CD4-positive, alpha-beta T cell treated with Interleukin-6 for 4 hours (primary cell): ENCODE measurements at regions not wholly inside any gene's neighbourhood (a gene's known extent, or its start where the extent isn't known, plus 50 kb on each side); places are given as distances from the start of the nearest gene placed in this dataset.
"Not testable (repeated sequence)": the region's sequence is repeated elsewhere in the genome, so short reads cannot be mapped to it uniquely, and the experiment has no call there.

Experiments used
- DNase-seq: peaks from one replicate; pipeline ENCODE4 v3.0.0-alpha.2; 2020; ENCODE audit warnings: mixed read lengths

DNA sequence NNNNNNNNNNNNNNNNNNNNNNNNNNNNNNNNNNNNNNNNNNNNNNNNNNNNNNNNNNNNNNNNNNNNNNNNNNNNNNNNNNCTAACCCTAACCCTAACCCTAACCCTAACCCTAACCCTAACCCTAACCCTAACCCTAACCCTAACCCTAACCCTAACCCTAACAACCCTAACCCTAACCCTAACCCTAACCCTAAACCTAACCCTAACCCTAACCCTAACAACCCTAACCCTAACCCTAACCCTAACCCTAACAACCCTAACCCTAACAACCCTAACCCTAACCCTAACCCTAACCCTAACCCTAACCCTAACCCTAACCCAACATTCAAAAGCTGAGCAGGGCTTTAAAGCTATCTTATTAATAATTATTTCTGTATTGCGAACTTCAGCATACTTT is 182.5 kb upstream of the FAM20C start:
- DNase-seq: not testable (repeated sequence)

DNA sequence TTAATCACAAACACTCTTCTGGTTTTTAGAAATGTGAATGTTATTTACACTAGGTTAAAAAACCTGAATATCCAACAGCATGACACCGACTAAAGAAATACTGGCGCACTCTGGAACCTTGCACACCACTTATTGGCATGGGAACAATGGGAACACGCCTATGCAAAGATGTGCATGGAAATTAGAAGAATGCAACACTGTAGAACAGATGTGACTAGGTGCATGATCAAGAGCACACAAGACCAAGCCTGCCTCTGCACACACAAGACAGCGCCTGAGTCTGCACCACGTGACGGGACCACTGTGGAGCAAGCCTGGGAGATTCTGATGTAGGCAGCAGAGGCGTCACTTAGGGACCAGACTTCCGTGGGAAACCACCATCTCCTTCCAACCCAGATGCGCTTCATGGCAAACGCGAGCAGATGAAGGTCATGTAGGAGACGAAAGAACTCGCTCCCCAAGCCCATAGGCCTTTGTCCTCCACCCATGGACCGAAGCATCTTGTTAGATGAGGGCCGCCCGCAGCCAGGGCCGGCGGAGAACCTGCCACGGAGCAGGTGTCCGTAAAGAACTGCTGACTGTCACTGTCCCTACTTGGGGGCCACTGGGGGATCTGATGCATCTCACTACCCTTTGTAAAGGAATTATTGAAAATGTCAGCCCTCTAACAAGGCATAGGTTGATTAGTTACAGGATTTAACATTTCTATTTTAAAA is 159.6 kb upstream of the FAM20C start:
- DNase-seq: not testable (repeated sequence)

DNA sequence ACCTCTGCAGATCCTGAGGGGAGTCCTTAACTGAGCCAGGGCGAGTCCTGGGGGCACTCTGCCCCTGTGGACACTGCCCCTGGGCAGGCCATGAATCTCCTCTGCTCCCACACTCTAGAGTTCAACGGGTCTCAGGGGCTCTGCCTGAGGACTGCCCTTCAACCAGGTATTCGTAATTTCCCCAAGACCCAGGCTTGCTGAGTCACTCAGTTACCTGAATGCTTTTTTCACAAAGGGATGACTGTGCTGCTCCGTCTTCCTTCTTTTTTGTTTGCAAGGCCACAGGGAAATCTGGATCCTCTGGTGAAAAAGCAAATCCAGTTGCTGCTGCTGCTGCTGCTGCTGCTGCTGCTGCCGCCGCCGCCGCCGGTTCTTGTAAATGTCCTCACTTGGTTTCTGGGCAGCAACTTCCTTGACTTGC is 157.2 kb upstream of the FAM20C start:
- not testable (repeated sequence) for DNase-seq

DNA sequence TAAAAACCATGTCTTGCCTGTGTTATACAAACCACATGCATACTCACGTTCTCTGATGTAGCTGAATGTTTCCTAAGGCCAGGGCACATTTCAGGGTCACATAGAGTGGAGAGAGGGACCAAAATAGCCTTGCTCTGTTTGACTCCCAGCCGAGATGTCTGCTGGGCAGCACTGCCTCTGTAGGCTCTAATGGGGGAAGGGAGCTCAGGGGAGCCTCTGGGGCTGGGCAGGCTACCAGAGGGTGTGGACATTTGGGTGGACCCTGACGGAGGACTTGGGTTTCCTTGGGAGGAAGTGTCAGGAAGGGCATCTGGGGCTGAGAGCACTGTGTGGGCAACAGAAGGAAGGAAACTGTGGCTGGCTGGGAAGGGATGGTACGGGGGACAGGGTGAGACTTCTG is 155.8 kb upstream of the FAM20C start:
- DNase-seq: not testable (repeated sequence)

DNA sequence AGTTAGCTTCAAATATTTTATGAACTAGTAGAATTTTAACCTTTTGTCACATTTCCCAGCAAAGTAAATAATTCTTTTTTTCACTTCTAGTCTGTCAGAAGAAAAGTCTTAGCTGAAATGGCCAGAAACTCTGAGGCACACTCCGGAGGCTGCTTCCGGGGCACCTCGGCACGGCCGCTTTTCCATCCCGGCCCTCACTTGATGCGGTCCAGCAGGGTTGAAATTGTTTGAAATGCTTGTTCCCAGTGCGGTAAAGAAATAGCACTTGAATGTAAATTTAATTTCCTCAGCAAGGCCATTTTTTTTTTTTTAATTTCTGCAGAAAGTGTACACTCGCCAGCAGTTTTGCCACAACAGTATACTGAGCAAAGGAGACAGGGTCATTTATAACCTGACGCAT is 154.7 kb upstream of the FAM20C start:
- DNase-seq: not testable (repeated sequence)

DNA sequence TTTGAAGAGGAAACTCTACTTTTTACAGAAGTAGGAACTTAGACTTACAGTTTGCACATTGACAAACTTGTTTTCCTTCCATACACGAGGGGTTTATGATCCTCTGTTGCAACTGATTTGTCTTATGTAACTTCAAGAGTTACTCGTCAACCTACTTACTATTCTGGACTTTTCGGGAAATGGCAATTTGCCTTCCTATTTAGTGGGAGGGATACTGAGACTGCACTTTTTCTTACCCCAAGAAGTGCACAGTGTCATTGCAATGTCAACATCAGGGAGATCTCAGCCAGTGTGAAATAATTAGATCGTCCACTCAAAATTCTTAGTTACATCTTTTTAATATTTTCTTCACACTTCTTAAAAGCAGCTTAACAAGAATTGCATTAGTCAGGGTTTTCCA is 153.9 kb upstream of the FAM20C start:
- DNase-seq: not testable (repeated sequence)

DNA sequence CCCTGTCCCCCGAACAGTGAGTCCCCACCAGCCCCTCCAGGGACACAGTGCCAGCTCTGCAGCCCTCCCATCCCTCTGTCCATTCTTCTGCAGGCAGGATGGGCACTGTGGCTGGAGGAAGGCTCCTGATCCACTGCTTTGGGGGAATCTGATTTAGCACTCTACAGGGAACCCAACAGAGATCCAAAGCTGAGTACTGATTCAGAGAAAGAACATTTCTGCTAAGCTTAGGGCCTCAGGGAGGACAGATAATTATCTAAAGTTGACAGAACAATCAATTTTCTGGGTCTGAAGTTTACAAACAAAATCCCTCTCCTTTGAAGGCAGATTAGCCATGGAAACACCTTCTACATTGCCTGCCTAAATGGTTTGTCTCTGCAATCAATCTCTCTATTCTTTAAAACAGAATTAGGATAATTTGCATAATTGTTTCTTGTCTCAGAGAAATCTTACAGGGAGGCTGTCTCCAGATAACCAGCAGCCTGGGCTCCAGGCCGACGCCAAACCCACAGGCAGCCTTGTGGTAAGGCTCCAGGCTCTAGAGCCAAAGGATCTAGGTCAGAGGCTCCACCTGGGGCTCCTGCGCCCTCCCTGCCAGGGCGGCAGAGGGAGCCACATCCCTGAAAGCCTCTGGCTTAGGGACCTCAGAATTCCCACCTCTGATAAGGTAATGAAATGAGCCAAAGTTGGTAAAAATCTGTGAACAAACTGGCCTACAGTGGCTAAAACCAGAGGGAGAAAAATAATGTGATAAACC is 152.2 kb upstream of the FAM20C start:
- not testable (repeated sequence) for DNase-seq

DNA sequence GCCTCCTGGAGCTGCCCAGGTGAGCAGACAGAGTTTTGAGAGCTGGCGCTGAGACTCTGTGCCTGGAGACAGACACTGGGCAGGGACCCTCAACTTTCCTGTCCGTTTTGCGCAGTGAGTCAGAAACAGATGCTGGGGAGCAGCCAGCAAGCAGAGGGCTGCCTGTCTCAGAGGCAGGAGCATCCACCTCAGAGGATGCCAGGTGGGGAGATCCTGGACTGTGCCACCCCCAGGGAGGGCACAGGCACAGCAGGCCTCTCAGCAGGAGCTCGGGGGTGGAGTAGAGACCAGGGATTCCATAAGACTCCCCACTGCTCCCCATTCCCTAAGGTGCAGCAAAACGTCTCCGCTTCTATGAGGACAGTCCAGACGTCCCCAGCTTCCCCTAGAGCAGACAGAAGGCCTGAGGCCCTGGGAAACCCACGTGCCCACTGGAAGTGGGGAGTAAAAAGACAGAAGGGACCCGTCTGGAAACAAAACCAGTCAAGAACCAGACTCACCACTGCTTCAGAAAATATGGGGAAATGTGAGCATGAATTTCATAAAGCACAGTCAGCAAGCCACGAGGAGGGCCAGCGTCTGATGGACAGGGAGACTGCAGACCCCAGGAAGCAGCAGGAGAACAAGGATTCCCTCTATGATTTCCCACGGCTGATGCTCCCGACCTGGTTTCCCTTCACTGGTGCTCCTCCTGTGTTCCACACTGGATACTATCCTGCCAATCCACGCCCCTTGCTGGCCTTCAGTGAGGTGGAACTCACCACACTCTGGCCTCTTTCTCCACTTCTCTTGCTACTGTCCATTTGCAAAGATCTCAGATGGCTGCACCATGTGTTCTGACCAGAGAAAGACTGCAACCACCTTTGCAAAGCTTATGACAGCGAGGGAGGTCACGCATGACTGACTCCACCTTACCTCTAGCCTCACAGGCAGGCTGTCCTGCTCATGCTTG is 151.3 kb upstream of the FAM20C start:
- no peak for DNase-seq

DNA sequence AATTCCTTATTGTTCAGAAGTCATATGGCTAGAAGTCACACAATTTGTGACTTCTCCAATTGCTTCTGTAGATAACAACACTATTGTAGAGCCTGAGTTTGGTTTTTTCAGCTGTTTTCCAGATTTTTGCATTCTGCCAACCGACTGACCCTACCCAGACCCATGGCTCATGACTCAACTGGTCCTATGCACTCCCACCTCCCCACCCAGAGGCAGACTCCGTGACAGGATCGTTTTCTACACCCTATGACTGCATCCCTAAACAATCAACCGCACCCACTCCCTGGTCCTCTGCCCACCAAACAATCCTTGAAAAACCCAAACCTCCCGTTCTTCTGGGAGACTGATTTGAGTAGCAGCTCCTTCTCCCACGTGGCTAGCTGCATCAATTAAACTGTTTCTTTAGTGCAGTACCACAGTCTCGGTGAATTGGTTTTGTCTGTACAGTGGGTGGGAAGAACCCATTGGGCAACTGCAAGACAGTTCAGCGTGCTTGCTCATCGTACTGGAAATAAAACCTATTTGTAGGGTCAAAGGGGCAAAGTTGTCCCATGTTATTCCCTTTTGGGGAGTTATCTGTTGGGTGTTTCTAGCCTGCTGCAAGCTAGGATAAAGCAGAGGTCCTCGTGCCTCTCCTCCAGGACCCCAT is 150.3 kb upstream of the FAM20C start:
- no peak for DNase-seq

DNA sequence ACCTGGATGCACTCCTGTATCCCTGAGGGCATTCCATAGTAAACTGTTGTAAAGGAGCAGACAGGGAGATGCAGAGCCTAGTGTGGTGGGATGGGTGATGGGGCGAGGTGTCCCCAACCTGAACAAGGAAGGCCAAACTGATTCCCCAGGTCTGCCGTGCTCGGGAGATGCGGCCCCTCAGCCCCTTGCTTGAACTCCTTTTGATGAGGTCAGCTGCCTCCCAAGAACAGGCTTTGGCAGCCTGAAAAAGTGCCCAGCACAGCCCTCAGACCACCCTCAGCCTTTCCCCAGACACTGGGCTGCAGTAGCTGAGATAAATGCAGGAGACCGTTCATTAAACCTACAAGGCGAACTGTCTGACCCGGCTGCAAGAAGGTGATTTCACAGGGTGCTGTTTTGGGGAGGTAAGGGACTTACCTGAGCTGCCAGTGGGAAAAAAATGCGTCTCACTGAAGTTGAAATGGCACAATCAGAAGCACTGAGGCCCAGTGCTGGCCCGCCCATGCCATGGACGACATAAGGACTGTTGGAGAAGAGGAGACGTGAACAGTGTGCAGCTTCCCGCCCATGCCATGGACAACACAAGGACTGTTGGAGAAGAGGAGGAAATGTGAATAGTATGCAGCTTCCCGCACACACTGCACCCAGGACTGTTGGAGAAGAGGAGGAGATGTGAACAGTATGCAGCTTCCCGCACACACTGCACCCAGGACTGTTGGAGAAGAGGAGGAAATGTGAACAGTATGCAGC is 148.4 kb upstream of the FAM20C start:
- no peak for DNase-seq

DNA sequence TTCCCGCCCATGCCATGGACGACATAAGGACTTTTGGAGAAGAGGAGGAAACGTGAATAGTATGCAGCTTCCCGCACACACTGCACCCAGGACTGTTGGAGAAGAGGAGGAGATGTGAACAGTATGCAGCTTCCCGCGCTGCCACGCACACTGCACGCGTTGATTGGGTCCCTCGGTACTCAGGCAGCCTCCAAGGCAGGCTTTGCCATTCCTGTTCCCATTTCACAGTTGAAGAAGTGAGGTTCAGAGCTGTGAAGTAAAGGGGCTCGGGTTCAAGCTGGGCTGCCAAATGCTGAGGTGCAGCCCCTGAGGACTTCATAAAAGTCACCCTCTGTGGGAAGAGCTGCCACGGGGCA is 147.9 kb upstream of the FAM20C start:
- no peak for DNase-seq

DNA sequence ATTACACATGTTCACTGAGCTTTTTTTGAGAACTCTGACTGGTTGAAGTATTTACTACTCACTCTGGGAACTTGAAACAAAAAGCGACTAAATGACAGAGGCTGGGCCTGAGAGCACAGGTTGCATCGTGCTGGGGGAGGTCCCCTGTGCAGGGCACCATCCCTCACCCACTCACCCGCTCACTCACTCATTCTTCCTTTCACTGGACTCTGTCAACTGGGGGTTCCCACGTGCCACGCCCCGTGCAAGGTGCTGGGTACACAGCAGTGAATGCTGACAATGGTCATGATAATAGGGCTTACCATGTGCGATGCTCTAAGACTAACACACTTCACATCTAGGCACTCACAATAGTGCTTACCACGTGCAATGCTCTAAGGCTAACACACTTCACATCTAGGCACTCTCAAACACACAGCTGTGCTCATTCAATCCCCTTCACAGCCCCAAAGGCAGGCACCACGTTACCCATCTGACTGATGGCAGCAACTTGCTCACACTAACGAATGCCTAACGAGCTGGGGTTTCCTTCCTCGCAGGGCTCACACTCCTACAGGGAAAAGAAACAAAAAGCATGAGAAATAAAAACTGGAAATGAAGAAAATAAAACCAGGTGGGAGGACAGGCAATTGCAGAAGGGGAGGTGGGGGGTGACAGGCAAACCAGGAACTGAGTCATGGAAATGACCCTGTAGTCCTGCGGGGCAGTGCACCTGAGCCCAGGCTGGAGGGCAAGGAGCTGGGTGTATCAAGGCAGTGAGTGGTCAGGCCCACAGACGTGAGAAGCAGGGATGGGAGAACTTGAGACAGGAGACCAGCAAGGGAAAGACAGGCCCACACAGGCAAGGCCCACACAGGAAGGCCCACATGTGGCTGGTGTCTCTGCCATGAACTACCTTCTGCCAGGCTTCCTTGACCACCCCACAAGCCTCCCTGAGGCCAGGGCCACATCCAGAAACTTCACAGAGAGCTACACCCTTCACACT is 147.0 kb upstream of the FAM20C start:
- no peak for DNase-seq

DNA sequence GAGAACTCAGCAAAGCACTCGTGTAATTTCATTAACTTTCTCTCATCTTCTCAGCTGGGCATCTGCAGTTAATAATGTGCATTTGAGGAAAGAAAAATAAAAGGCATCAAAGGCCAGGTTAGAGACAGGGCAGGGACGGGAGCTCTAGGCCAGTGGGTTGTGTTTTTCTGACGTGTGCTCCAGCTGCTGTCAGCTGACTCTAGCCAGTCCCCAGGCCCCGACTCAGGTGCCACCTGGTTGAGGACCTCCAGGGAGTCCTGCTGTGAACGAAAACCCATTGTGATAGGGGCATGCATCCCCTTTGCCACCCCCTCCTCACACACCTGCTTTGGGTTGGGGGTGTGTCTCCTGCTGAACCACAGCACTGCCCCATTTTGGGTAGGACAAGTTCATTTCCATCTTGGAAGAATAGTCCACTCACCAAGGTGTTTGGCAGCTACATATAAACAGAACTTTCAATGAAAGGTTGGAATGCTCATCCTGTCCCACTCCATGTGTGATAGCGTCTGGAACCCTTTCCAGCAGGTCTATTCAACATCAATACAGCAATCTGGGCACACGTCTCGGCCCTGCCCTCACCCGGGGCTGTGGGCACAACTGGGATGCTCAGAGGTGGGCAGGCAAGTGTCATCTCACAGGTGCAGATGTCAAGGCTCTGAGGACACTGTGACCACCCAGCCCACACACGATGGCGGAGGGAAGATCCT is 146.1 kb upstream of the FAM20C start:
- DNase-seq: no peak

DNA sequence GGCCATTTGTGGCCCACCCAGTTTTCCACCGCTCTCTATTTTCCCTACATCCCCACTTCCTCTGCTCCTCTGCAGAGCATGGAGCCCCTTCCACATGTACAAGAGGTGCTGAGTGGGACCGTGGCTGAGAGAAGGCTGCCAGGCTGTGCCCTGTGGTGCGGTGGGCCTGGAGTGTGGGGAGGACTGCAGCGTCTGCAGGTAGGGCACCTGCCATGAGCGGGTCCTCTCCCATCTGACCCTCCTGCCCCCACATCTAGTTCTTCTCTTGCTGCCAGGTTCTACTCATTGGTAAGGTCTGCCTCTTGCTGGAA is 145.6 kb upstream of the FAM20C start:
- no peak for DNase-seq

DNA sequence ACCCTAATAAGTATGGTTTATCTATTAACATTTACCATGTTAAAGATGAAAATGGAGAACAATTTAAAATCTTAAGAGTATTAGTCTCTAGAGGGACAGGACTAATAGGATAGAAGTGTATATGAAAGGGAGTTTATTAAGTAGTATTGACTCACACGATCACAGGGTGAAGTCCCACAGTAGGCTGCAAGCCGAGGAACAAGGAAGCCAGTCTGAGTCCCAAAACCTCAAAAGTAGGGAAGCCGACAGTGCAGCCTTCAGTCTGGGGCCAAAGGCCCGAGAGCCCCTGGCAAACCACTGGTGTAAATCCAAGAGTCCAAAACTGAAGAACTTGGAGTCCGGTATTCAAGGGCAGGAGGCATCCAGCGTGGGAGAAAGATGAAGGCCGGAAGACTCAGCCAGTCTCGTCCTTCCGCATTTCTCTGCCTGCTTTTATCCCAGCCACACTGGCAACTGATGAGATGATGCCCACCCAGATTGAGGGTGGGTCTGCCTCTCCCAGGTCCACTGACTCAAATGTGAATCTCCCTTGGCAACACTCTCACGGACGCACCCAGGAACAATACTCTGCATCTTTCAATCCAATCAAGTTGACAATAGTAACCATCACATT is 140.8 kb upstream of the FAM20C start:
- DNase-seq: no peak

DNA sequence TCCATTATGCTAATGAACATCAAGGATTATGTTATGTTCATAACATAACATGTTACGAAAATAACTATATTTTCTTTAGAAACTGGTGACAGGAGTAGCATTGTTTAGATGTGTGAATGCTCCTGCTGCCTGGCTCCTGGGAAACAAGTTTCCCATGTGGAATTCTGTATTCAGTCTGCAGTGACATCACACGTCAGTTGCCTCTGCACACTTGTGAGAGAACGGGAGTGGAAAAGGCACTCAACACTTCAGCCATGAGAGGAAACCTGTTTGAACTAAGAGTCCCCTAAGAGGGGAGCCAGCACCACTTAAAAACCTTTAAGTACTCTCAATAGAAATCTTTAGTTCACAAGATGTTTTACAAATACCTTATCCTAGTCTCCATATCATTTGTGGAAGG is 140.3 kb upstream of the FAM20C start:
- DNase-seq: no peak

DNA sequence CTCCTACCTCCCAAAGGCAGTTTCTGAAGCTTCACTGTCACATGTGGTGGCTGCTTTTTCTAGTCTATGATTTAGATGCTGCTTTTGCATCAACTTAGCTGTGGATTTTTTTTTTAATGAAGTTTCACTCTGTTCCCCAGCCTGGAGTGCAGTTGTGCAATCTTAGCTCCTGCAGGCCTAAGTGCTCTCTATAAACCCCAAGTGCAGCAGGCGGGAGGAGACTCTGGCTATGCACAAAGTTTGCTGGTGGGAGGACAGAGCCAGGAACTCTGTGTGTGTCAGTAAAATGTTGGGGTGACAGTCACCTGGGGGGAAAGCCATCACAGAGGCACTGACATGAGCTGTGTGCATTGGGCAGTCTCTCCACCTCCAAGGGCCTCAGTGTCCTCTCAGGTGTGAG is 138.8 kb upstream of the FAM20C start:
- DNase-seq: no peak

DNA sequence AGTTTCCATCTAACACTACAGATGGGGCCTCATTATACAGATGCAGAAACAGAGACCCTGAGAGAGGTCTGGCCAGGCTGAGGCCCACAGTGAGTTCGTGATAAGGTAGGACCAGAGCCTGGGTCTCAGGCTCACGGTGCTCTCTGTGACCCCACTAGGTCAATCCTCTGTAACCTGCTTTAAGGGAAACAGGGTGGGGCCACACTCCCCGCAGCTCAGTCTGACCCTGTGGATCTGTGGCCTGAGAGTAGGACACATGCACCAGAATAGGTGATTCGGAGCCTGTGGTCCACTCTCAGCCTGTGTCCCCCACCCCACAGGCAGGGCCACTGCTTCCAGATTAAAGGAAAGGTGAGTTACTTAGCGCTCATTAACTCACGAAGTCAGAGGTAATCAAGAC is 137.8 kb upstream of the FAM20C start:
- DNase-seq: no peak

DNA sequence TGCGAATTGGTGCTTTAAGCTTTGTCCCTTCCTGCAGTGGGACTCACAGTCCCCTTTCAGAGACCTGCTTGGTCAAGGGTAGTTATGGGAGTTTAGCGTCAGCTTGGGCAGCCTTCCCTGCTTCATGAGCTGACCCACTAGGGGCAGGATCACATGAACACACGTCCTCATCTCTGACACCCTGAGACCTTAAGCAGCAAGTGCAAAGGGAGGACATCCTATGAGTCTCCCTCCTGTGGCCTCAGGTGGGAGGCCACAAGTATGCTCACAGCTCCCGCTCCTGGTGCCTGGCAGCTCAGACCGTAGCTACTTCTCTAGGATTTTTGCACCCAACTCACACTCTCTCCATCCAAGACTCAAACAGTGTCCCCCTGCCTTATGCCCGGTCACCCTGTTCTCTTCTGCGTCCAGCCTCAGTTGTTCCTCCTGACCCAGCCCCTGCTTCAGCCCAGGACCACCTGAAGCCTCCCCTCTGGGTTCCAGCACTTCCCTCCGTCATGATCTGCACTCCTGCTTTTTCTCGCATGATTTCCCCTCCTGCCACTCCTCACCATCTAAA is 136.6 kb upstream of the FAM20C start:
- DNase-seq: no peak
